T-helper 2 cell treated with Interferon-gamma antibody and Interleukin-4, amounts not matched to agents 100 ng/mL and 5 ng/mL, for 36 hours (primary cell): ENCODE measurements at regions not wholly inside any gene's neighbourhood (a gene's known extent, or its start where the extent isn't known, plus 50 kb on each side); places are given as distances from the start of the nearest gene placed in this dataset.
"Not testable (repeated sequence)": the region's sequence is repeated elsewhere in the genome, so short reads cannot be mapped to it uniquely, and the experiment has no call there.

ENCODE experiments used
- intact Hi-C: fragments of 100-400 bp; cut with micrococcal nuclease; formaldehyde crosslinking; loops from one replicate; pipeline ENCODE4 v1.15.1; 2023

DNA sequence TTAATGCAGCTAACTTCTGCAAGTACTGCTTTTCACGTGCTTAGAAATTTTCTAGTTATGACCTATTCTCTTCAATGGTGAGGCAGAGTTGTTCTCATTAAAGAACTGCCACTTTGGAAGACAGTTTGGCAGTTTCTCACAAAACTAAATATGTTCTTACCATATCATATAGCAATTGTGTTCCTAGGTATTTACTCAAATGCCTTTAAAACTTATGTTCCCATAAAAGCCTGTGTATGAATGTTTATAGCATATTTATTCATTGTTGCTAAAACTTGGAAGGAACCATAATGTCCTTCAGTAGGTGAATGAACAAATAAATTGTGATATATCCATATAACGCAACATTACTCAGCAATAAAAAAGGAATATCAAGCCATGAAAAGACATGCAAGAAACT is 555.1 kb upstream of the POT1 start:
- intact Hi-C loops, result no loop called here

GRCh38 chr7:125481323-125481722 is 551.7 kb upstream of the POT1 start:
- intact Hi-C loops, result no loop called here

DNA sequence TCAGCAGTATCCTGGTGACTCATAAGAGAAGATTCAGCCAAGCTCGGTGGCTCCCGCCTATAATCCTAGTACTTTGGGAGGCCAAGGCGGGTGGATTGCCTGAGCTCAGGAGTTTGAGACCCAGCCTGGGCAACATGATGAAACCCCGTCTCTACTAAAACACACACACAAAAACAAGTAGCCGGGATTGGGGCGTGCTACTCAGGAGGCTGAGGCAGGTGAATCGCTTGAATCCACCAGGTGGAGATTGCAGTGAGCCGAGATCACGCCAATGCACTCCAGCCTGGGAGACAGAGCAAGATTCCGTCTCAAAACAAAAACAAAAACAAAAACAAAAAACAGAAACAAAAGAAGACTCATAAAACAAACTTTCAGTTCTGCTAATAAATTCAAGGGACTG is 551.1 kb upstream of the POT1 start:
- intact Hi-C loops, result no loop called here

- intact Hi-C loops, result no loop called here
These were observed 539.2 kb upstream of the POT1 start for GRCh38 chr7:125468855-125469174.

DNA sequence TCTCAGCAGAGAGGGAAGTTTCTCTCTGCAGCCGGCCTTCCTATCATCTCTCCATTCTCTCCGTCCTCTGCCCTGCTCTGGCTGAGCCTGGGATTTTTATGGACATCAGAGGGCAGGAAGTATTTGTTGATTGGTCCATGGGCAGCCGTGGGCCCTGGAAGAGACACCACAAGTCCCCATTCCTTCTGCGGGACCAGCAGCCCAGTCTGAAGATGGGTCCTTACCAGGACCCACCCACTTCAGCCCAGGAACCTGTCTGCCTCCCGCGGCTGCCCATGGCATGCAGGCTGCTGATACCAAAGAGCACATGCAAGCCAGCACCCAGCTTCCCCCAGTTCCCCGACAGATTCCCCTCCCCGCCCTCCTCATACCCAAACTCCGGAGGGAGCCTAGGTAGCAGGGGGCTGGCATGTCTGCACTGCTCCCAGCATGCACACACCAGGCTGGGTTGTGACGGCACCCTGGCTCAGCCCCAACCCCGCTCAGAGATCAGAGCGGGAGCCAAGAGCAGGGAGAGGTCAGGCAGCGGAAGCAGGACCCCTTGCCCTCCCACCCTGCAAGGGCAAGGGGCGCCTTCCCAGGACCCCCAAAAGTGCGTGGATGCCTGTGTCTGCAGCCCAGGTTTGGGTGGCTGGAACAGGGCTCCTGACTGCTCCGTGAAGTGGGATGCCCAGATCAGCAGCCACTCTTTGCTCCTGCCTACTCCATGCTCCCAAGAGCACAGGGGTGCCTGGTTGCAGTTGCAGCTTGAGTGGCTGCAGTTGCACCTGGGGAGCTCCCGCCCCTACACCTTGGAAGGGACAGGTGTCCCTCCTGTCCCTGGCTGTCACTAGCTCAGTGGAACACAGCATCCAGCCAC is 538.6 kb upstream of the POT1 start:
- intact Hi-C loops, result no loop called here

GRCh38 chr7:125465527-125465926 is 535.9 kb upstream of the POT1 start:
- intact Hi-C loops, result no loop called here

- intact Hi-C loops, result no loop called here
These were observed 533.0 kb upstream of the POT1 start for GRCh38 chr7:125462615-125463014.

DNA sequence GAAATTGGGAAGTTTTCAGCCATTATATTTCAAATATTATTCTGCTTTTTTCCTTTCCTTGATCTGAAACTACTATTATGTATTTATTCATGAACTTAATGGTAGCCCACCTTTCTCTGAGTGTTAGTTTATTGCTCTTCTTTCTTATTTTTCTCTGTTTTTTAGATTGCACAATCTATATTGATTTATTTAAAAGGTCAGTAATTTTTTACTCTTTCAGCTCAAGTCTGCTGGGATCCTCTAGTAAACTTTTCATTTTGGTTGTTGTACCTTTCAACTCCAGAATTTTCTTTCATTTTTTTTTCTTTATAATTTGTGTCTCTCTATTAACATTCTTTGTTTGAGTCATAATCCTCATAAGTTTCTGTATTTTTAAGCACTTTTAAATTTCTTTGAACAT is 529.4 kb upstream of the POT1 start:
- intact Hi-C loops, result no loop called here

DNA sequence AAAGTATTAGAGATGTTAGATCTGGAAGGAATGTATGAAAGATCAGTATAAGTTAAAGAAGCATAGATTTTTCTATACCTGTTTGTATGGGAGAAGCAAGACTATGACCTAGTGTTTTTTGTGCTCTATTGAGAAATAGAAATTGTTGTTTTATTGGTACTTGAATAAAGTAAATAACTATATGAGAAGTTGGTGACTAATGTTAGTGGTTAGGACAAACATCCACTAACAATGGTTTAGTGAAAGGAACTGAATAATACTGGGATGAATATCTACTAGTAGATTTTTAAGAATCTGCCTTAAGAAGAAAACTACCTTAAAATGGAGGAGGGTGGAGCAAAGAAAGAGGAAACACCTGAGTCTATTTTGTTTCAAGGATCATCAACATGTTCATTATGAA is 521.1 kb upstream of the POT1 start:
- intact Hi-C loops, result loop anchor here (5.0 kb wide), 1 partner anchor 213 kb away; no protein-coding TSS in a partner anchor

DNA sequence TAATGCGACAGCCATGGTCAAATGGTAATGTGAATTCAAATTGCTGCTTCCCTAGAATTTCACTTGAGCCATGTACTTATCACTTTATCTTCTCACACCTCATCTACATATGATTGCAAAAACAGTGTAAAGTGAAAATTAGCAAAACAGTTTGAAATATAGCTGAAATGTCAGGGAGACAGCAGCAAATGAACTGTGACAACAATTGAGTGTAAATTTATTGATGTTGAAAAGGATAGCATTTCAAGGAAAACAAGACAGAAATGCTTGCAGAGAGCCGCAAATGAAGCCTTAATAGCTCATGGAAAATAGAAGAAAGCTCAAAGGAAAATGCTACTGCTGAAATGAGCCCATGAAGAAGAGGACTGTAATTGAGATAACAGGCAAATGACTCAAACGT is 516.2 kb upstream of the POT1 start:
- intact Hi-C loops, result no loop called here

GRCh38 chr7:125444864-125445263 is 515.2 kb upstream of the POT1 start:
- intact Hi-C loops, result no loop called here

GRCh38 chr7:125436220-125436619 is 506.6 kb upstream of the POT1 start:
- intact Hi-C loops, result no loop called here

DNA sequence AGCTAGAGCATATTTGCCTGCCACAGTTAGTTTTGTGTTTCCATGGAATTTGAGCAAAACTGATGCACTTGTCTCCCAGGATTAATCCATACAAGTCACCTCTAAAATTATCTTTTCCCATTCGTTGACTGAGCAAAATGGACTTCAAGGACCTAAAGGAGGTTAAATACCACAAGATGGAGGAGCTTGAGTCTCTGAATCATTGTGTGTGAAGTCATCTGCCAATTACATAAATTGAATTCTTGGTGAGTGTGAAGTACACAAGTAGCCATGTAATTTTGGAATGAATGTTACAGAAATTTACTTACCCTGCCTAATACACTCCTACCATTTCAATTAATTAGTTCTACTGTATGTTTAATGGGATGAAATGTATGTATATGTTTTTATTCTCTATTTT is 501.7 kb upstream of the POT1 start:
- intact Hi-C loops, result no loop called here

DNA sequence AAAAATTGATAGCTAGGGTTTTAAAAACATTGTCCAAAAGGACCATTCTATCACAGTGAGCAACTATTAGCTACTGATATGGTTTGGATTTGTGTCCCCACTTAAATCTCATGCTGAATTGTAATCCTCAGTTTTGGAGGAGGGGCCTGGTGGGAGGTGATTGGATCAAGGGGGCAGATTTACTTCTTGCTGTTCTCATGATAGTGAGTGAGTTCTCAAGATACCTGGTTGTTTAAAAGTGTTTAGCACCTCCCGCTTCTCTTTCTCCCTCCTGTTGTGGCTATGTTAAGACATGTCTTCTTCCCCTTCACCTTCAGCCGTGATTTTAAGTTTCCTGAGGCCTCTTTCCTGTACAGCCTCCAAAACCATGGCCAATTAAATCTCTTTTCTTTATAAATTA is 500.4 kb upstream of the POT1 start:
- intact Hi-C loops, result no loop called here

DNA sequence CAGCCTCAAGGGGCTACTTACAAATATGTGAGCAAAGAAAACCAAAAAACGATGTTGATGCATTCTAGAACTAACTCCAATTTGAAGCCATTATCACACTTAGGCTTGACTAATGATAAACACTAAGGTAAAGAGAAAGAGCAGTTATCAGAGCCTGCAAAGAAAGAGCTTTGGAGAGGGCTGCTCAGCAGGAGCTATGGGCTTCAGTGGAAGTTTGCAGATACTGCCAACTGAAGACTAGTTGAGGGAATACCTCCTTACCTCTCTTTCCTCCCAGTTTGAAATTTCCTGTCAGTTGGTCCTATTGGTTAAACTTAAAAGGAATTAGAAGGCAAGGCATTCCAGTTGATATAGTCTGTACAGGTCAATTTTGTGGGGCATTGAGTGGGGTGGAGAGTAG is 498.1 kb upstream of the POT1 start:
- intact Hi-C loops, result no loop called here

GRCh38 chr7:125425506-125425905 is 495.9 kb upstream of the POT1 start:
- intact Hi-C loops, result no loop called here

DNA sequence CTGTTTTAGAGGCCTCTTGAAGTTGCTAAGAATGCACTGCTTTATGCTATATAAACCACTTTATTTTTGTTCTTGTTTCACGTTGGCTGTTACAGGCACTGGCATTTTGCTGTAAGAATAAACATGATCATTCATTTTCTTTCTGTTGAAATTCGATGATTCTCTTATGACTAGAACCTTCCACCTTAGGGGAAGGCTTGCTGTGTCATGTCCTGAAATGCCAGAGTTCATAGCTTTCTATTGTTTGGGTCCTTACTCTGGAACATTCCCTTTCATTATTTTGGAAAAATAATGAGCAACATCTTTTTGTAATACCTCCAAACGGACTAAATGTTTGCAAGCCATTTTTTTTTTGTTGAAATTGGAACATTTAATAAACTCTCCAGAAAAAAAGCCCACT is 495.1 kb upstream of the POT1 start:
- intact Hi-C loops, result no loop called here

DNA sequence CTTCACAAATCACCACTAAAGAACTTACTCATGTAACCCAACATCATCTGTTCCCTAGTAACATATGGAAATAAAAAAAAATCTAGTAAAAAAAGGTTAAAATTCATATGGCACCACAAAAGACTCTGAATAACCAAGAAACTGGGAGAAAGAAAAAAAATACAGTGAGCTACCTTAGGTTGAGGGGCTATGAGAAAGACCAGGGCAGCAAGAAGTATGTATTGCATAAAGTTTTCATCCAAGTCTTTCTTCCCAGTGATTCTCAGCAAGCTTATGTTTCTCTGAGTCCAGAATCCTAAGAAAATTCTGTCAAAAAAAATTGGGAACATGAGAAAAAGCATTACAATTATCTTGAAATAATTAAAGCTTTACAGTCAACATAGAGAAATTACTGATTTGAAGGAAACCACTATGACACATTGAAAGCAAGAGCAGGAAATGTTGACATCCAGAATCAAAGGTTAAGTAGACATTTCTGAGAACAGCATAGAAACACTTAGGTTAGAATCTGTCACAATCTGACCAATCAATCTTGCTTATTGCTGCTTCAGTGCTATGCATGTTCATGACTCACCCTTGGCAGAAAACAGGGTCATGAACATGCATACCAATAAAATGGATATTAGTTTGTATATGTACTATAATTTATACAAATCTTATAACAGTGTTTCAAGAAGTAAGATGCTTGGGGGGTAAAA is 494.0 kb upstream of the POT1 start:
- intact Hi-C loops, result no loop called here

DNA sequence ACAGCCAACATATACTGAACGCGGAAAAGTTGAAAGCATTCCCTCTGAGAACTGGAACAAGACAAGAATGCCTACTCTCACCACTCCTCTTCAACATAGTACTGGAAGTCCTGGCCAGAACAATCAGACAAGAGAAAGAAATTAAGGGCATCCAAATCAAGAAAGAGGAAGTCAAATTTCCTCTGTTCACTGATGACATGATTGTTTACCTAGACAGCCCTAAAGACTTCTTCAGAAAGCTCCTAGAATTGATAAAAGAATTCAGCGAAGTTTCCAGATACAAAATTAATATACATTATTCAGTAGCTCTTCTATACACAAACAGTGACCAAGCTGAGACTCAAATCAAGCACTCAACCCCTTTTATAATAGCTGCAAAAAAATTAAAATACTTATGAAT is 491.8 kb upstream of the POT1 start:
- intact Hi-C loops, result not testable (repeated sequence)

DNA sequence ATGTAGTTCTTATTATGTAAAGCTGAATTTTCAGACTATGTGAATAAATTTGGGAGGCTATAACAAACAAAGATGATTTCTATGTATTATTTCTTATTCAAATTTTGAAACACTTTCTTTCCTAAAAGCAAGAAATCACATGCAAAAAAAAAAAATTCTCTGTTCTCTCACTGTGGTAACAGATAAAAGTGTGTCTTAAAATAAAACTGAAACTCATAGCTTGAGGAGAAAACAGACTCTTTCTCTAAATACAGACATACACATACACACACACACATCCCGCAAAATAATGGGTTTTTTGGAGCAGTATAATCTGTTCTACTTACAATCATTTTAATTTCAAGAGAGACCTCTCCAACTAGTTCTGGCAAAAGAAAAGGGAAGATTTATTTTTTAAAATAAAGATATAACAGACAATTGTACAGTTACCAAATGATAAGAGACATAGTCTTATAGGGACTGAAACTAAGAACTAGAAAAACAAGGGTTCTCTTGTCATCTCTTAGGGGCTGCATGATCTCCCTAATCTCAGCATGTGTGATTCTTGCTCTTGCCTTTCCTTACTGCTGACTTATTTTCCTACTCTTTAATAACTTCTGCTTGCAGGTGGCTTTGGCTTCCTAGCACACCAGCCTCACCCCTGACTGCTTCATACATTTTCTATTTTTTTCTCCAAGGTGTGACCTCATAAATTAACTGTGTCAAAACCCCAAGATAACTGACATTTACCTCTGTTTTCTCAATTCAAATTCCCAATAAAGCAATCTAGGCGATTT is 483.5 kb upstream of the POT1 start:
- intact Hi-C loops, result no loop called here

DNA sequence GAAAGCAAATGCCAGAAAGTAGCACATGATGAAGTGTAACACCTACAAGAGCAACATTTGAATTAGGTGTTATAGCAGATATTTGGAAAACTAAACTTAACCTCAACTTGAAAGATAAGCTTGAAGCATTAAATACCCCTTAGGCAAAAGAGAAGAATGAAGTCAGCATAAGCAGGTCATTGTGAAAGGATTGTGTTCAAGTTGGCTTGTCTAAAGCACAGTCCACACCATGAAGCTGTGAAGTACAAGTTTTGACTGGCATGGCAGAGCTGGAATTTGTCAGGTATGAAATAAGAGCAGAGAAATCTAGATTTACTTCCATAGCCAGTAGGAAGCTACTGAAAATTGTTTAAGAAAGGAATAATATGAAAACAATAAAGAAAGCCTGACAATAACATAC is 480.3 kb upstream of the POT1 start:
- intact Hi-C loops, result no loop called here

DNA sequence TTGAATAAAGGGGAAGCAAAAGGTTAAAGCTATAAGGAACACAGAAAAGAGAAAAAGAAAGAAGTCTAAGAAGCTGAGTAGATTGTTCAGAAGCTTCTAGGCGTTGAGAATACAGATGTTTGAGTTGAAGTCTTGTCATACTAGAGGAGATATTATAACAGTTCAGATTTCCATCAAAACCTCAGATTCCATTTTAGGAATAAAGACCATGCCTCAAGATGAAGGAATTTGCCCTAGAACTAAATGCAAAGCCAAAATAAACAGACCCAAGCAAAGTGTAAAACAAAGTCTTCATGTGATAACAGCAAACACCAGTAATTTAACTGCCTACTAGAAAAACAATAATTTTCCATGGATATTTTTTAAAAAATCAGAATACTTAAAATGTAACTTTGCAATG is 476.5 kb upstream of the POT1 start:
- intact Hi-C loops, result no loop called here
